HepG2 (cell line): ENCODE measurements at regions not wholly inside any gene's neighbourhood (a gene's known extent, or its start where the extent isn't known, plus 50 kb on each side); places are given as distances from the start of the nearest gene placed in this dataset.

ENCODE experiments used
- CHD2 ChIP-seq: IDR thresholded peaks from 2 replicates; pipeline ENCODE4 v1.6.1; 2011; ENCODE audit warnings: low read depth, low read length, improper control_type of control experiment
- CTCF ChIP-seq: sonication (generic); formaldehyde crosslinking; IDR thresholded peaks from 2 replicates; pipeline ENCODE4 v1.5.0; 2020; ENCODE audit warnings: mild to moderate bottlenecking, missing genetic modification reagents, moderate library complexity
- EZH2 ChIP-seq: conservative IDR thresholded peaks from 2 replicates; pipeline ENCODE4 v1.6.1; 2012; ENCODE audit warnings: mild to moderate bottlenecking, low read depth, low read length, moderate library complexity
- KLF16 ChIP-seq, 2 experiments: sonication (generic) in 1 of 2; formaldehyde crosslinking in 1 of 2; IDR thresholded peaks; 2 replicates each; pipeline versions ENCODE4 v1.6.1 to v1.8.0; 2016 to 2023; ENCODE audit warnings: missing genetic modification reagents in 2 of 2, missing compliant biosample characterization in 1 of 2
- MAX ChIP-seq: IDR thresholded peaks from 2 replicates; pipeline ENCODE4 v1.6.1; 2012; ENCODE audit warnings: inconsistent platforms
- NFYB ChIP-seq: sonication (generic); formaldehyde crosslinking; IDR thresholded peaks from 2 replicates; pipeline ENCODE4 v1.4.0; 2020; ENCODE audit warnings: missing genetic modification reagents
- PRMT3 ChIP-seq: sonication (generic); formaldehyde crosslinking; IDR thresholded peaks from 2 replicates; pipeline ENCODE4 v1.8.1; 2022; ENCODE audit warnings: low read depth, mild to moderate bottlenecking, moderate library complexity, missing genetic modification reagents, borderline replicate concordance
- ZNF496 ChIP-seq: sonication (generic); formaldehyde crosslinking; IDR thresholded peaks from 2 replicates; pipeline ENCODE4 v1.8.1; 2023; ENCODE audit warnings: mild to moderate bottlenecking, moderate library complexity, missing genetic modification reagents; ENCODE audit not compliant: insufficient replicate concordance

GRCh38 chr10:52703898-52704297, 68.7 kb downstream of the MBL2 start:
- TF ChIP-seq ZNF496 (CRISPR knock-in tag): no peak
- TF ChIP-seq EZH2: no peak
- TF ChIP-seq CTCF (CRISPR knock-in tag): no peak
- TF ChIP-seq MAX: no peak
- no peak for TF ChIP-seq NFYB
- TF ChIP-seq PRMT3: no peak
- no peak for TF ChIP-seq CHD2
- no peak for TF ChIP-seq KLF16 (CRISPR knock-in tag; IDR thresholded peaks at IDR 0.05)
